ENCODE measurements at regions not wholly inside any gene's neighbourhood (a gene's known extent, or its start where the extent isn't known, plus 50 kb on each side); places are given as distances from the start of the nearest gene placed in this dataset.

DNA sequence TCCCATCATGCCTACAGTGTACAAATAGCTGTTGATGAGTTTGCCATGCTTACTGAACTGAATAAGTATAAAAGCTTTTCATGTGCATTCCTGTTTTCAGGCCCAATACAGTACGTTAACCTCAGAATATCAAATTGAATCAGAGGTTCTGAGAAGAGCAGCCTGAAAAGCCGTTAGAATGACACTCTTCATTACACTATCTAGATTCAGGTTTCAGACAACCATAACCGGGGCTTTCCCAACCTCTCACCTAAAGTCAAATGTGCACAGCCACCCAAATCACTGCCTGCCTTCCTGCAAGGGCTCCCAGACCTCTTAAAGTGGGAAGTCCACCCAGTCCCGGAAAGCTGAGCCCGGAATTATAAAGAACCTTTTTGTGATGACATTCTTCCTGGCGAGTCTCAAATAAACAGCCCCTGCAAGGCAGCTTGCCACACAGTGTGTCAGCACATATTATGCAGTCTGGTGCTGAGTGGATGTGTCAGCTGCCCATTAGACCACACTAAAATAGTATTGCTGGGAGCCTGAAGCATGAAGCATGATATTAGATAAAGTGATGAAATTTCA lies 245.8 kb downstream of the TLE4 start:
- TF ChIP-seq, protein P1, sequence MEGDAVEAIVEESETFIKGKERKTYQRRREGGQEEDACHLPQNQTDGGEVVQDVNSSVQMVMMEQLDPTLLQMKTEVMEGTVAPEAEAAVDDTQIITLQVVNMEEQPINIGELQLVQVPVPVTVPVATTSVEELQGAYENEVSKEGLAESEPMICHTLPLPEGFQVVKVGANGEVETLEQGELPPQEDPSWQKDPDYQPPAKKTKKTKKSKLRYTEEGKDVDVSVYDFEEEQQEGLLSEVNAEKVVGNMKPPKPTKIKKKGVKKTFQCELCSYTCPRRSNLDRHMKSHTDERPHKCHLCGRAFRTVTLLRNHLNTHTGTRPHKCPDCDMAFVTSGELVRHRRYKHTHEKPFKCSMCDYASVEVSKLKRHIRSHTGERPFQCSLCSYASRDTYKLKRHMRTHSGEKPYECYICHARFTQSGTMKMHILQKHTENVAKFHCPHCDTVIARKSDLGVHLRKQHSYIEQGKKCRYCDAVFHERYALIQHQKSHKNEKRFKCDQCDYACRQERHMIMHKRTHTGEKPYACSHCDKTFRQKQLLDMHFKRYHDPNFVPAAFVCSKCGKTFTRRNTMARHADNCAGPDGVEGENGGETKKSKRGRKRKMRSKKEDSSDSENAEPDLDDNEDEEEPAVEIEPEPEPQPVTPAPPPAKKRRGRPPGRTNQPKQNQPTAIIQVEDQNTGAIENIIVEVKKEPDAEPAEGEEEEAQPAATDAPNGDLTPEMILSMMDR (IDR thresholded peaks at IDR 0.05), result no peak
- TF ChIP-seq EZH2 (IDR thresholded peaks at IDR 0.05) (no peak), EZH2phosphoT487 (IDR thresholded peaks at IDR 0.05) (no peak)

All from neural progenitor cell (in vitro differentiated cells).